WTC11 (cell line): ENCODE measurements at regions not wholly inside any gene's neighbourhood (a gene's known extent, or its start where the extent isn't known, plus 50 kb on each side); places are given as distances from the start of the nearest gene placed in this dataset.

Experiments used
- CTCF ChIP-seq: fragments of 200-600 bp; IDR thresholded peaks from 2 replicates; pipeline ENCODE4 v1.8.0; 2022; ENCODE audit warnings: antibody characterized with exemption
- ESRRA ChIP-seq: sonication (generic); formaldehyde crosslinking; IDR thresholded peaks from 2 replicates; pipeline ENCODE4 v1.8.1; 2022; ENCODE audit warnings: mild to moderate bottlenecking, missing genetic modification reagents, borderline replicate concordance
- TF ChIP-seq, protein P1 (sequence below): sonication (generic); formaldehyde crosslinking; IDR thresholded peaks from 2 replicates; pipeline ENCODE4 v1.8.1; 2022; ENCODE audit warnings: low read depth, mild to moderate bottlenecking, moderate library complexity, missing genetic modification reagents, borderline replicate concordance

DNA sequence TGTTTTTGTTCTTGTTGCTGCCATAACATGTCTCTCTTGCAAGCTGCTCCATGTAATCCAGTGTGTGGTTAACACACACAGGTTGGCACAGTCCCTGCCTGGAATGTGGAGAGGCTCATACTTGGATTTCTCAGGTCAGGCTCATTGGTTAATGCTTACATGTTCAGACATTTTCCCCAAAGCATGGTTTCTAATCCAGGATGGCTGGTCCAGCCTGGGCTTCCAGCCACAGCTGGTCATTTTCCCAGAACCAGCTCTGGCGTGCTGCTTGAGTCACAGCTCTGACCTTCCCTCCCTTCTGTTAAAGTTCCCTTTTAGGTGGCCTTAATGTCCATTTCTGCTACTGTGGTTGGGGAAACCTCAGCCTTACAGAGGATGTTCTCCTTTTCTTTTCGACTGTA is 294.3 kb downstream of the TAF11L14 start:
- TF ChIP-seq CTCF = no peak
- no peak for TF ChIP-seq ESRRA (CRISPR knock-in tag)
- TF ChIP-seq, protein P1, sequence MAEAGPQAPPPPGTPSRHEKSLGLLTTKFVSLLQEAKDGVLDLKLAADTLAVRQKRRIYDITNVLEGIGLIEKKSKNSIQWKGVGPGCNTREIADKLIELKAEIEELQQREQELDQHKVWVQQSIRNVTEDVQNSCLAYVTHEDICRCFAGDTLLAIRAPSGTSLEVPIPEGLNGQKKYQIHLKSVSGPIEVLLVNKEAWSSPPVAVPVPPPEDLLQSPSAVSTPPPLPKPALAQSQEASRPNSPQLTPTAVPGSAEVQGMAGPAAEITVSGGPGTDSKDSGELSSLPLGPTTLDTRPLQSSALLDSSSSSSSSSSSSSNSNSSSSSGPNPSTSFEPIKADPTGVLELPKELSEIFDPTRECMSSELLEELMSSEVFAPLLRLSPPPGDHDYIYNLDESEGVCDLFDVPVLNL (CRISPR knock-in tag) = no peak
